Stimulated activated naive B cell treated with anti-CD40 and anti-IgM and Interleukin-4, amounts not matched to agents 10 μg/mL and 1 μg/mL and 100 μg/mL, for 72 hours (primary cell): ENCODE measurements at regions not wholly inside any gene's neighbourhood (a gene's known extent, or its start where the extent isn't known, plus 50 kb on each side); places are given as distances from the start of the nearest gene placed in this dataset.
A peak's percentile ranks its signal among the peaks of the same experiment; 100 is the strongest.
"Not testable (repeated sequence)": the region's sequence is repeated elsewhere in the genome, so short reads cannot be mapped to it uniquely, and the experiment has no call there.

Source experiments
- ATAC-seq, 2 donors: fragments of 150-1000 bp; cut with Tn5 transposase; replicated peaks; 2 replicates each; pipeline ENCODE4 v1.10.0; 2021; ENCODE audit warnings: moderate library complexity in 1 of 2
- DNase-seq: peaks from one replicate; pipeline ENCODE4 v3.0.0; 2021
- H3K27ac Mint-ChIP-seq: one replicate; pipeline ENCODE4 v1.8.0; 2022; ENCODE audit warnings: mild to moderate bottlenecking, mixed read lengths
- H3K27me3 Mint-ChIP-seq, 2 donors: one replicate each; pipeline ENCODE4 v1.8.0; 2022; ENCODE audit warnings: mixed read lengths in 2 of 2
- H3K36me3 Mint-ChIP-seq, 2 donors: one replicate each; pipeline ENCODE4 v1.8.0; 2022; ENCODE audit warnings: mixed read lengths in 2 of 2, mild to moderate bottlenecking in 1 of 2
- H3K4me1 Mint-ChIP-seq, 2 donors: one replicate each; pipeline ENCODE4 v1.8.0; 2022; ENCODE audit warnings: mixed read lengths in 2 of 2, mild to moderate bottlenecking in 1 of 2
- H3K4me3 Mint-ChIP-seq, 2 donors: one replicate each; pipeline ENCODE4 v1.8.0; 2022; ENCODE audit warnings: mild to moderate bottlenecking in 2 of 2, mixed read lengths in 2 of 2, moderate library complexity in 1 of 2
- H3K9me3 Mint-ChIP-seq, 2 donors: one replicate each; pipeline ENCODE4 v1.8.0; 2022; ENCODE audit warnings: mixed read lengths in 2 of 2, mild to moderate bottlenecking in 1 of 2

GRCh38 chr4:119437515-119437914 lies 115.6 kb upstream of the FABP2 start:
- not testable (repeated sequence) for H3K9me3 Mint-ChIP-seq, DNase-seq, H3K27ac Mint-ChIP-seq, H3K27me3 Mint-ChIP-seq, H3K4me3 Mint-ChIP-seq, ATAC-seq, H3K4me1 Mint-ChIP-seq
- H3K36me3 Mint-ChIP-seq = peaks cover 11 to 19% of the 10 kb centered on the region in 2 donors

- H3K27ac Mint-ChIP-seq, H3K4me3 Mint-ChIP-seq, H3K27me3 Mint-ChIP-seq, H3K4me1 Mint-ChIP-seq, ATAC-seq, DNase-seq, H3K9me3 Mint-ChIP-seq: not testable (repeated sequence)
- peaks cover 19 to 21% of the 10 kb centered on the region in 2 donors for H3K36me3 Mint-ChIP-seq
Measured at GRCh38 chr4:119408561-119409224, 86.8 kb upstream of the FABP2 start.

DNA sequence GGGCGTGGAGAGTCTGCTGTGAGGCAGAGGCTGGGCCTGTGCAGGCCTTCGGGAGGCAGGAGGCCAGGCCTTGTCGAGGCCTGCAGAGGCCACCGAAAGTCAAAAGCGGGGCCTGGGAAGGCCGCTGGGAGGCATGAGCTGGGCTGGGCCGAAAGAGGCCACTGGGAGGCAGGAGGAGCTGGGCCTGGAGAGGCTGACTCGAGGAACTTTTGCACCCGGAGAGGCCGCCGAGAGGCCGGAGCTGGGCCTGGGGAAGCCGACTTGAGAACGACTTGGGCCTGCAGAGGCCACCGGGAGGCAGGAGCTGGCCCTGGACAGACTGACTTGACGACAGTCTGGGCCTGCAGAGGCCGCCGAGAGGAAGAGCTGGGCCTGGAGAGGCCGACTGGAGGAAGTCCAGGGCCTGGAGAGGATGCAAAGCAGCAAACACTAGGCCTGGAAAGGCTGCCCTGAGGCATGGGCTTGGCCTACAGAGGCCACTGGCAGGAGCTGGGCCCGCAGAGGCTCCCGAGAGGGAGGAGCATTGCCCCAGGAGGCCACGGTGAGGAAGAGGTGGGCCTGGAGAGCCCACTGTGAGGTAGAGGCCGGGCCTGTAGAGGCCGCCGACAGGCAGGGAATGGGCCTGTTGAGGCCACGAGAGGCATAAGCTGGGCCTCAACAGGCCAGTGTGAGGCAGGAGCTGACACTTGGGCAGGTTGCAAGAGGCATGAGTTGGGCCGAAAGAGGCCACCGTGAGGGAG lies 85.0 kb upstream of the FABP2 start:
- DNase-seq, H3K4me1 Mint-ChIP-seq, H3K9me3 Mint-ChIP-seq, H3K4me3 Mint-ChIP-seq, ATAC-seq, H3K27me3 Mint-ChIP-seq, H3K27ac Mint-ChIP-seq: not testable (repeated sequence)
- H3K36me3 Mint-ChIP-seq = peaks cover 23 to 25% of the 10 kb centered on the region in 2 donors

DNA sequence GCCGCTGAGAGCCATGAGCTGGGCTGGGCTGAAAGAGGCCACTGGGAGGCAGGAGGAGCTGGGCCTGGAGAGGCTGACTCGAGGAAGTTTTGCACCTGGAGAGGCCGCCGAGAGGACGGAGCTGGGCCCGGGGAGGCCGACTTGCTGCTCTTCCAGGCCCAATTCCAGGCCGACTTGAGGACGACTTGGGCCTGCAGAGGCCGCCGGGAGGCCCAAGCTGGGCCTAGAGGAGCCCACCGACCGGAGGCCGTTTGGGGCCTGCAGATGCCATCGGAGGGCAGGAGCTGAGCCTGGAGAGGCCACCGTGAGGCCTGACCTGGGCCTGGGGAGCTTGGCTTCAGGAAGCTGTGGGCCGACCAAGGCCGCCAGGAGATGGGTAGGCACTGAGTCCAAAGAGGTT lies 84.1 kb upstream of the FABP2 start:
- DNase-seq, ATAC-seq, H3K4me1 Mint-ChIP-seq, H3K27ac Mint-ChIP-seq, H3K27me3 Mint-ChIP-seq, H3K4me3 Mint-ChIP-seq, H3K9me3 Mint-ChIP-seq: not testable (repeated sequence)
- H3K36me3 Mint-ChIP-seq = peaks cover 22 to 25% of the 10 kb centered on the region in 2 donors

DNA sequence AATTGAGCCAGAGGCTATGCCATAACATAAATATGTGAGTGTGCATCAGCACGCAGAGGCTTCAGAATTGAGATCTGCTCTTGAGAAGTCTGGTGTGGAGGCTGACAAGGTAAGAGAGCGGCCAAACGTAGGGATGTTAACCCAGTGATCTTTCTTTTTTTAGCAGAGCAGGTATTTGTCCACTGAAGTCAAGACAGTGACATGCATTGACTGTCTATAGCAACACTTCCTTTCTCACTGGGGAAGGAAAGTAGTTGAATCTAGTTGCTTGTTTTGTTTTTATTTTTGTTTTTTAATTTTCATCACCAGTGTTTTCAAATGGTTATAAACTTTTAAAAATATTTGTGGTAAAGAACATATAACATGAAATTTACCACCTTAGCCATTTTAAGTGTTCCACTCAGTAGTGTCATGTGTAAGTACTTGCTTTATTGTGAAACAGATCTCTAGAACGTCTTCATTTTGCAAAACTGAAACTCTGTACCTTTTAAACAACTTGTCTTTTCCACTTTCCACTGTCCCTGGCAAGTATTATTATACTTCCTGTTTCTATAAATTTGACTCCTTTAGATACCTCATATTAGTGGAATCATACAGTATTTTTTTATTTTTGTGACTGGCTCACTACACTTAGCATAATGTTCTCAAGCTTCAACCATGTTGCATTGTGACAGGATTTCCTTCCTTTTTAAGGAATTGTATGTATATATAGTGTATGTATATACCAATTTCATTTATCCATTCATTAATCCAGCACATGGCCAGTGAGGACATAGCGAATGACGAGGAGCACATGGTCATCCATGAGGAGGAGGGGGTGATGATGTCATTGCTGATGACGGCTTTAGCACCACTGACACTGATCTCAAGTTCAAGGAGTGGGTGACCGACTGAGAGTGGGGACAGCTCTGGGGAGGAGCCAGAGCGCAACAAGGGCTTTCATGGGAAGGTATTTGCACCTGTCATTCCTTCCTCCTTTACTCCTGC lies 80.7 kb upstream of the FABP2 start:
- ATAC-seq = peak; percentile 31 to 36
- not testable (repeated sequence) for H3K4me3 Mint-ChIP-seq, H3K27ac Mint-ChIP-seq, H3K4me1 Mint-ChIP-seq, H3K9me3 Mint-ChIP-seq, H3K27me3 Mint-ChIP-seq, DNase-seq
- peaks cover 13 to 27% of the 10 kb centered on the region in 2 donors for H3K36me3 Mint-ChIP-seq

DNA sequence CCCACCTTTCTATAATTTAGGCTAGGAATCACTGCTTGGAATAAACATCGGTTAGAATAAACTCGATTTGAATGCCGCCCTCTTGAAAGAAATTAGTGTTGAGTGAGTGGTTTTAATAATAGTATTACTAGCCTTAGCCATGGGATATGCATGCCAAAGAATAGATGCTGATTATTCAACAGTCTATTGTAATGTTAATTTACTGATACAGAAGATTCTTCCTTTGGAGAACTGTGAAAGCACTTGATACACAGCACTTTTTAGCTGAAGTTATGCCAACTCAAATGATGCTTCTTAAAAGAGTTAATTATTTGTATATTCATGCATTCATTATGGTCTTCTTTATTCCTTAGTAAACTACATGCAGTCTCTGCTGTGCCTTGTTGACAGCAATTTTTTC lies 73.8 kb upstream of the FABP2 start:
- H3K27me3 Mint-ChIP-seq, ATAC-seq, DNase-seq, H3K36me3 Mint-ChIP-seq, H3K4me1 Mint-ChIP-seq, H3K27ac Mint-ChIP-seq, H3K4me3 Mint-ChIP-seq, H3K9me3 Mint-ChIP-seq: not testable (repeated sequence)

- Mint-ChIP-seq H3K4me3 (no peak overlapping the region), H3K27me3 (no peaks in the 10 kb centered on the region), H3K27ac (no peak overlapping the region), H3K36me3 (peaks cover 0 to 4% of the 10 kb centered on the region in 2 donors), H3K4me1 (no peaks in the 10 kb centered on the region), H3K9me3 (peaks cover 0 to 1% of the 10 kb centered on the region in 2 donors)
- DNase-seq = no peak
- no peak for ATAC-seq
Measured at GRCh38 chr4:119394826-119395225, 72.9 kb upstream of the FABP2 start.

DNA sequence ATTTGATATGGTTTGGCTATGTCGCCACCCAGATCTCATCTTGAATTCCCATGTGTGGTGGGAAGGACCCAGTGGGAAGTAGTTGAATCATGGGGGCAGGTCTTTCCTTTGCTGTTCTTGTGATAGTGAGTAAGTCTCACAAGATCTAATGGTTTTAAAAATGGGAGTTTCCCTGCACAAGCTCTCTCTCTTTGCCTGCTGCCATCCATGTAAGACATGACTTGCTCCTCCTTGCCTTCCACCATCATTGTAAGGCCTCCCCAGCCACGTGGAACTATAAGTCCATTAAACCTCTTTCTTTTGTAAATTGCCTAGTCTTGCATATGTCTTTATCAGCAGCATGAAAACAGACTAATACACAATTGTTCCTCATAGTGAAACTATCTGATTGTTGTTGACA lies 66.9 kb upstream of the FABP2 start:
- H3K4me3 Mint-ChIP-seq, H3K4me1 Mint-ChIP-seq, H3K9me3 Mint-ChIP-seq, DNase-seq, H3K27ac Mint-ChIP-seq, ATAC-seq, H3K27me3 Mint-ChIP-seq, H3K36me3 Mint-ChIP-seq: not testable (repeated sequence)

DNA sequence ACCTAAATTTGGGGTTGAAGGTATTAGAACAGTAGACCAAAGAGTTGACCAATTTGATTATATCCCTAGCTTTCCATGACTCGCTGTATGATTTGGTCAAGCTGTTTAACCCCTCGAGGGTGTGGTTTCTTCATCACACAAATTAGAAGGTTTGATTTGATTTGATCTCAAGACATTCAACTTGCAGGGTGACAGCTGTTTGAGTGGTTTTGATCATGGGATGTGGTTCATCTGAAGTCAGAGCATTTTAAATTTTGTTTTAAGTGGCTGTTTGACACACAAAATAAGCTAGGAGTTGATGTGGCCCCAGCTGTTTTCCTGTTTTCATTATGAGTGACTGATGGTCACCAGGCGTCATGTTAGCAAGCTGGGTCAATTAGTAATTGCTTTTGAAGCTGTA lies 52.7 kb upstream of the FABP2 start:
- H3K4me3 Mint-ChIP-seq, H3K9me3 Mint-ChIP-seq, H3K27ac Mint-ChIP-seq, H3K36me3 Mint-ChIP-seq, H3K27me3 Mint-ChIP-seq, ATAC-seq, DNase-seq: not testable (repeated sequence)
- H3K4me1 Mint-ChIP-seq = peaks cover 5 to 14% of the 10 kb centered on the region in 2 donors

DNA sequence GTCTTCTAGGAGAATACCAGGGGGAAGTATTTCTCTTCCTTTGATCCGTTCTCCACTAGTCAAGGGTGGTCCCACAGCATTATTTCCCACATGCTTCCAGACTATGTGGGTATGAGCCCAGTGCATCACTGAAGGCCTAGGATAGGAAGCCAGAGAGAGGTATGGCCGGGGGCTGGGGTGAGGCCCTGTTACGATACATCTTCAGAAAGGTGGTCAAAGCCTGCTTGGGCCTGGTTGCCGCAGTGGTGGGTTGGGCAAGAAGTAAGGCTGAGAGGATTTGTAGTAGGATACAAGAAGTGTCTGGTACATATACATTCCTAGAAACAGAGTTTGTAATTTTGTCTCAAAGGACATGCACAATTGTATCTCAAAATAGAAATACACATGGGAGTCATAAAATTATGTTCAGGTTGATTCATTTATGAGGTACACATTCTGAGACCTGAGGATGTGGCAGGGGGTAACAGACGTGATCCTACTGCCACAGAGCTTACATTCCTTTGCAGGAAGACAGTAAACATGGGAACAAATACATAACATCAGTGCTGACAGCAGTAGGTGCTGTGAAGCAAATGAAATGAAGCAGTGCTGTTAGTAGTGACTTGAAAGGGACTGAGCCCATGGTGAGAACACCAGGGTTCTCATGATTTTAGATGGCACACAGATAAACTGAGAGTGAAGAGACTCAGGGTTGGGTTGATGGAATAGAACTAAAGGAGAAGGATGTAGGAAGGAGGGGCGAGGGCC lies 50.6 kb upstream of the FABP2 start:
- not testable (repeated sequence) for DNase-seq, H3K27ac Mint-ChIP-seq, H3K36me3 Mint-ChIP-seq, ATAC-seq, H3K4me3 Mint-ChIP-seq, H3K27me3 Mint-ChIP-seq, H3K9me3 Mint-ChIP-seq
- H3K4me1 Mint-ChIP-seq = peaks cover 5 to 14% of the 10 kb centered on the region in 2 donors
